Neural progenitor cell (in vitro differentiated cells): ENCODE measurements at regions not wholly inside any gene's neighbourhood (a gene's known extent, or its start where the extent isn't known, plus 50 kb on each side); places are given as distances from the start of the nearest gene placed in this dataset.

ENCODE experiments used
- EZH2phosphoT487 ChIP-seq: fragments of 200-600 bp; sonication (generic); IDR thresholded peaks from 2 replicates; pipeline ENCODE4 v1.6.1; 2017; ENCODE audit warnings: antibody characterized with exemption
- TF ChIP-seq, protein P1 (sequence below): fragments of 200-600 bp; sonication (generic); IDR thresholded peaks from 2 replicates; pipeline ENCODE4 v1.5.1; 2017; ENCODE audit warnings: antibody characterized with exemption, mild to moderate bottlenecking

DNA sequence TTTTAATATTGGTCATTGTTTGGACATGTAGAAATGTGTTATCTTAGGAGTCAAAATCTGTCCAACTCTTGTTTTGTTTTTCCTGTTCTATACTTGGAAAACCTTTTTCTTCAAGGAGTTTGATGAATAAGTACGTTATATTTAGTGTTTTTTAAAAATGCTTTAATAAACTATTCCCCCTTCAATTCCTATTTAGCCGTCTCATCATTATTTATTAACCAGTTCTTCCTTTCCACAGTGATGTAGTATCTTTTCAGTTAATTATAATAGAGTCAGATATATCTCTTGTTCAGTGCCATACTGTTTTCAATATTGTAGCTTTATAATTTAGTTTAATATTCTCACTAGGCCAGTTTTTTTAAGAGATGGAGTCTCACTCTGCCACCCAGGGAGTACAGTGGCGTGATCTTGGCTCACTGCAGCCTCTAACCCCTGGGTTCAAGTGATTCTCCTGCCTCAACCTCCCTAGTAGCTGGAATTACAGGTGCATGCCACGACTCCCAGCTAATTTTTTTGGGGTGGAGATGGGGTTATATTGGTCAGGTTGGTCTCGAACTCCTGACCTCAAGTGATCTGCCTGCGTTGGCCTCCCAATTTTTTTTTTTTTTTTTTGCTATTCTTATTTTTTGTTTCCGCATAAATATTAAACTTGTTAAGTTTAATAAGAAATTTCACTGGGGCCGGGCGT, 72.9 kb downstream of the KPNA2 start:
- no peak for TF ChIP-seq EZH2phosphoT487
- TF ChIP-seq, protein P1, sequence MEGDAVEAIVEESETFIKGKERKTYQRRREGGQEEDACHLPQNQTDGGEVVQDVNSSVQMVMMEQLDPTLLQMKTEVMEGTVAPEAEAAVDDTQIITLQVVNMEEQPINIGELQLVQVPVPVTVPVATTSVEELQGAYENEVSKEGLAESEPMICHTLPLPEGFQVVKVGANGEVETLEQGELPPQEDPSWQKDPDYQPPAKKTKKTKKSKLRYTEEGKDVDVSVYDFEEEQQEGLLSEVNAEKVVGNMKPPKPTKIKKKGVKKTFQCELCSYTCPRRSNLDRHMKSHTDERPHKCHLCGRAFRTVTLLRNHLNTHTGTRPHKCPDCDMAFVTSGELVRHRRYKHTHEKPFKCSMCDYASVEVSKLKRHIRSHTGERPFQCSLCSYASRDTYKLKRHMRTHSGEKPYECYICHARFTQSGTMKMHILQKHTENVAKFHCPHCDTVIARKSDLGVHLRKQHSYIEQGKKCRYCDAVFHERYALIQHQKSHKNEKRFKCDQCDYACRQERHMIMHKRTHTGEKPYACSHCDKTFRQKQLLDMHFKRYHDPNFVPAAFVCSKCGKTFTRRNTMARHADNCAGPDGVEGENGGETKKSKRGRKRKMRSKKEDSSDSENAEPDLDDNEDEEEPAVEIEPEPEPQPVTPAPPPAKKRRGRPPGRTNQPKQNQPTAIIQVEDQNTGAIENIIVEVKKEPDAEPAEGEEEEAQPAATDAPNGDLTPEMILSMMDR = no peak
